ENCODE measurements at regions not wholly inside any gene's neighbourhood (a gene's known extent, or its start where the extent isn't known, plus 50 kb on each side); places are given as distances from the start of the nearest gene placed in this dataset.

GRCh38 chr22:34319346-34319745, 399.1 kb upstream of the LARGE1 start:
- H3K9me2 ChIP-seq (replicated peaks; ENCODE audit: insufficient read depth, low read length): no peaks in the 10 kb centered on the region
- no peak for TF ChIP-seq CTCF (IDR thresholded peaks at IDR 0.05; ENCODE audit: insufficient read depth, low read length, poor library complexity, severe bottlenecking)
- TF ChIP-seq EZH2phosphoT487 (conservative IDR thresholded peaks at IDR 0.05; ENCODE audit: low read length): no peak
- no peak overlapping the region for H3K9ac ChIP-seq (ENCODE audit: low read length)
- H3F3A ChIP-seq (ENCODE audit: insufficient read depth): no peaks in the 10 kb centered on the region
- no peak overlapping the region for H2AFZ ChIP-seq (ENCODE audit: low read depth, low read length, severe bottlenecking)
- H3K27me3 ChIP-seq (ENCODE audit: low read length): no peaks in the 10 kb centered on the region
- H3K79me2 ChIP-seq (ENCODE audit: insufficient read depth, low read length): no peaks in the 10 kb centered on the region
- H3K27ac ChIP-seq (ENCODE audit: low read depth, low read length): no peak overlapping the region
- H3K36me3 ChIP-seq (ENCODE audit: low read length): no peaks in the 10 kb centered on the region
- H4K20me1 ChIP-seq (ENCODE audit: low read depth, low read length): no peaks in the 10 kb centered on the region
- no peaks in the 10 kb centered on the region for H3K9me3 ChIP-seq (ENCODE audit: insufficient read depth, low read length)
- no peak overlapping the region for H3K4me3 ChIP-seq (ENCODE audit: insufficient read depth, low read length, poor library complexity, severe bottlenecking)
- H3K4me2 ChIP-seq (ENCODE audit: low read depth, low read length, poor library complexity, severe bottlenecking): no peak overlapping the region

GRCh38 chr22:34324763-34325162, 404.5 kb upstream of the LARGE1 start:
- H3K79me2 ChIP-seq (ENCODE audit: insufficient read depth, low read length): no peaks in the 10 kb centered on the region
- H2AFZ ChIP-seq (ENCODE audit: low read depth, low read length, severe bottlenecking): no peak overlapping the region
- no peaks in the 10 kb centered on the region for H3F3A ChIP-seq (ENCODE audit: insufficient read depth)
- H3K27me3 ChIP-seq (ENCODE audit: low read length): no peaks in the 10 kb centered on the region
- H3K9me2 ChIP-seq (replicated peaks; ENCODE audit: insufficient read depth, low read length): no peaks in the 10 kb centered on the region
- TF ChIP-seq EZH2phosphoT487 (conservative IDR thresholded peaks at IDR 0.05; ENCODE audit: low read length): no peak
- TF ChIP-seq CTCF (IDR thresholded peaks at IDR 0.05; ENCODE audit: insufficient read depth, low read length, poor library complexity, severe bottlenecking): no peak
- no peaks in the 10 kb centered on the region for H4K20me1 ChIP-seq (ENCODE audit: low read depth, low read length)
- no peak overlapping the region for H3K4me3 ChIP-seq (ENCODE audit: insufficient read depth, low read length, poor library complexity, severe bottlenecking)
- H3K36me3 ChIP-seq (ENCODE audit: low read length): no peaks in the 10 kb centered on the region
- H3K27ac ChIP-seq (ENCODE audit: low read depth, low read length): no peak overlapping the region
- no peak overlapping the region for H3K9ac ChIP-seq (ENCODE audit: low read length)
- H3K4me2 ChIP-seq (ENCODE audit: low read depth, low read length, poor library complexity, severe bottlenecking): no peak overlapping the region
- H3K9me3 ChIP-seq (ENCODE audit: insufficient read depth, low read length): no peaks in the 10 kb centered on the region

GRCh38 chr22:34326901-34327300, 406.6 kb upstream of the LARGE1 start:
- TF ChIP-seq EZH2phosphoT487 (conservative IDR thresholded peaks at IDR 0.05; ENCODE audit: low read length): no peak
- H3K4me2 ChIP-seq (ENCODE audit: low read depth, low read length, poor library complexity, severe bottlenecking): no peak overlapping the region
- no peak overlapping the region for H3K27ac ChIP-seq (ENCODE audit: low read depth, low read length)
- no peak overlapping the region for H2AFZ ChIP-seq (ENCODE audit: low read depth, low read length, severe bottlenecking)
- no peaks in the 10 kb centered on the region for H3K79me2 ChIP-seq (ENCODE audit: insufficient read depth, low read length)
- H3K27me3 ChIP-seq (ENCODE audit: low read length): no peaks in the 10 kb centered on the region
- H3K9me3 ChIP-seq (ENCODE audit: insufficient read depth, low read length): no peaks in the 10 kb centered on the region
- H3K9ac ChIP-seq (ENCODE audit: low read length): no peak overlapping the region
- H3K9me2 ChIP-seq (replicated peaks; ENCODE audit: insufficient read depth, low read length): no peaks in the 10 kb centered on the region
- H4K20me1 ChIP-seq (ENCODE audit: low read depth, low read length): no peaks in the 10 kb centered on the region
- H3K4me3 ChIP-seq (ENCODE audit: insufficient read depth, low read length, poor library complexity, severe bottlenecking): no peak overlapping the region
- no peaks in the 10 kb centered on the region for H3F3A ChIP-seq (ENCODE audit: insufficient read depth)
- no peaks in the 10 kb centered on the region for H3K36me3 ChIP-seq (ENCODE audit: low read length)

- H3K4me3 ChIP-seq (ENCODE audit: insufficient read depth, low read length, poor library complexity, severe bottlenecking): no peak overlapping the region
- no peaks in the 10 kb centered on the region for H4K20me1 ChIP-seq (ENCODE audit: low read depth, low read length)
- no peaks in the 10 kb centered on the region for H3K9me2 ChIP-seq (replicated peaks; ENCODE audit: insufficient read depth, low read length)
- H3K9me3 ChIP-seq (ENCODE audit: insufficient read depth, low read length): peaks cover 17% of the 10 kb centered on the region; the same call in 1 of the 2 replicates
- no peaks in the 10 kb centered on the region for H3K79me2 ChIP-seq (ENCODE audit: insufficient read depth, low read length)
- no peak overlapping the region for H3K9ac ChIP-seq (ENCODE audit: low read length)
- no peak overlapping the region for H3K4me2 ChIP-seq (ENCODE audit: low read depth, low read length, poor library complexity, severe bottlenecking)
- no peak overlapping the region for H3K27ac ChIP-seq (ENCODE audit: low read depth, low read length)
- TF ChIP-seq EZH2phosphoT487 (conservative IDR thresholded peaks at IDR 0.05; ENCODE audit: low read length) (no peak), CTCF (IDR thresholded peaks at IDR 0.05; ENCODE audit: insufficient read depth, low read length, poor library complexity, severe bottlenecking) (no peak)
- no peak overlapping the region for H2AFZ ChIP-seq (ENCODE audit: low read depth, low read length, severe bottlenecking)
- no peaks in the 10 kb centered on the region for H3K27me3 ChIP-seq (ENCODE audit: low read length)
- H3K36me3 ChIP-seq (ENCODE audit: low read length): no peaks in the 10 kb centered on the region
- H3F3A ChIP-seq (ENCODE audit: insufficient read depth): no peaks in the 10 kb centered on the region
These were observed 410.2 kb upstream of the LARGE1 start for GRCh38 chr22:34330432-34330831.

Data from SU-DHL-6 (cell line).